ENCODE measurements at regions not wholly inside any gene's neighbourhood (a gene's known extent, or its start where the extent isn't known, plus 50 kb on each side); places are given as distances from the start of the nearest gene placed in this dataset.
"Not testable (repeated sequence)": the region's sequence is repeated elsewhere in the genome, so short reads cannot be mapped to it uniquely, and the experiment has no call there.

GRCh38 chr1:232441036-232441411 is 188.9 kb downstream of the SIPA1L2 start:
- DNase-seq: no peak

GRCh38 chr1:232440325-232441035 is 189.5 kb downstream of the SIPA1L2 start:
- DNase-seq: no peak

DNA sequence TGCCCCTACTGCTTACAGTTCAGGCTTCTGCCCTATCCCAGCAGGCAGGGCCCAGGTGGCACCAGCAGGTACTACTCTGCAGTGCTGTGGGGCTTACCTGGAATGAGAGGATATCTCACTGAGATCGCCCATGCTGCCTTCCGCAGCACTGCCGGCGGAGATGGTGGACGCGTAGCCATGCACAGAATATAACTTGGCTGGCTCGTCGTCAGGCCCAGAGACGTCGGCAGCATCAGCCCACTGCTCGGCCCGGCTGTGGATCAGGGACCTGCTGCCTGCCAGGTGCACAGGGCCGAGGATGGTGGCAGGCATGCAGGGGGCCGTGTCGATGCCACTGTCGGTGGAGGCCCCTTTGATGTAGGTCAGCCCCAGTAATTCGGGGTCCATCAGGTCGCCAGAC is 190.9 kb downstream of the SIPA1L2 start:
- DNase-seq: no peak

- no peak for DNase-seq
Observed at GRCh38 chr1:232438476-232438875, 191.5 kb downstream of the SIPA1L2 start.

- DNase-seq: no peak
Observed at GRCh38 chr1:232437510-232437909, 192.4 kb downstream of the SIPA1L2 start.

- DNase-seq: no peak
Observed at GRCh38 chr1:232435729-232436128, 194.2 kb downstream of the SIPA1L2 start.

GRCh38 chr1:232432313-232432712 is 197.6 kb downstream of the SIPA1L2 start:
- DNase-seq: no peak

DNA sequence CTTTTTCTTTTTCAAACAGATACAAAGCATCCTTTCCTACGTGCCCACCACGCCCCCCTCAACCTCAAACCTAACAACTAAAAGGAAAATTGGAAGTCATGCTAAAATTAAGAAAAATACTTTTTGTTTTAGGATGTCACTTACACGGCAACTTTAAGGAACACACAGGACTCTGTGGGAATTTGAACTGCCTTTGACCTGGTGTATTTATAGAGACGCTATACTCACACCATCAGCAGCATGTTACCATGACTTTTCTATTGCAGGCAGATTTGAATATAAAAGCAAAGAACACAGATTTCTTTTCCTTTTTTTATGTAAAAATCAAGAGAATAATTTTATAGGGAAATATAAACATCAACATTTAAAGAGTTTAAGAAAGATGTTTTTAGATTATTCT is 198.2 kb downstream of the SIPA1L2 start:
- no peak for DNase-seq

DNA sequence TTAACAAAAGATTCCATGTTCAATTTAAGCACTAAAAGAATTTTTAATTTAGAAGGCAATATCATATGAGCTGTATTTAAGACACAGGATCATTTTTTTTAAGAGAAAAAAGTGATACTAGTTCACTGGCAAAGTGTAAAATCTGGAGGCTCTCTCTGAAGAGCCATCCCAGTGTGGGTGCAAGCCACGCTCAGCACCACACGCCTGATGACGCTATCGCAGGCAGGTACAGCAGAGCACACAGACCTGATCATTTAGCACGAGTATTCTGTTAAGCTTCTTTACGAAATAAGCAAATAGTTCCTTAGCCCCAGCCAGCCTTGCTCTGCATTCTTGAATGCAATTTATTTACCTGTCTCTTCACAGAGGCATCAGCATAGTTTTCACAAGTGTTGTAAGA is 198.6 kb downstream of the SIPA1L2 start:
- DNase-seq: no peak

- DNase-seq: no peak
Observed at GRCh38 chr1:232430467-232430866, 199.5 kb downstream of the SIPA1L2 start.

- DNase-seq: no peak
Observed at GRCh38 chr1:232428786-232429530, 201.0 kb downstream of the SIPA1L2 start.

- DNase-seq: no peak
Observed at GRCh38 chr1:232428036-232428645, 201.8 kb downstream of the SIPA1L2 start.

DNA sequence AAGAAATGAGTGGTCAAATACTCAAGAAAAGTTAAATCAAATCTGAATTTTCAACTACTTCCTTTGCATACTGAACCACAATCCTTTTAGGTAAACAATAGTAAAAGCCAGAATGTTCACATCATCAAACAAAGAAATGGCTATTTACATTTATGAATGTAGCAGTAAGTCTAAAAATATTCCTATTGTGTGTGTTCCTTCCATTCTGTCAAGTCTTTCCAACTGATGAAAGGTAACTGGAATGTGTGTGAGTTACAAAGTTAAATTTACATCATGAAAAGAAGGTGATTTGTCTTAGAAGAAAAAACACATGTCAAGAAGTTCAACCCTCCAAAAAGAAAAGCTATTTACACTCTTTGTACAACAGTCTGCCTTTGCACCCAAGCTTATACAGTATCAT is 203.1 kb downstream of the SIPA1L2 start:
- DNase-seq: no peak

GRCh38 chr1:232425421-232425820 is 204.5 kb downstream of the SIPA1L2 start:
- no peak for DNase-seq

GRCh38 chr1:232423591-232423990 is 206.3 kb downstream of the SIPA1L2 start:
- no peak for DNase-seq

- DNase-seq: no peak
Observed at GRCh38 chr1:232422898-232423297, 207.0 kb downstream of the SIPA1L2 start.

DNA sequence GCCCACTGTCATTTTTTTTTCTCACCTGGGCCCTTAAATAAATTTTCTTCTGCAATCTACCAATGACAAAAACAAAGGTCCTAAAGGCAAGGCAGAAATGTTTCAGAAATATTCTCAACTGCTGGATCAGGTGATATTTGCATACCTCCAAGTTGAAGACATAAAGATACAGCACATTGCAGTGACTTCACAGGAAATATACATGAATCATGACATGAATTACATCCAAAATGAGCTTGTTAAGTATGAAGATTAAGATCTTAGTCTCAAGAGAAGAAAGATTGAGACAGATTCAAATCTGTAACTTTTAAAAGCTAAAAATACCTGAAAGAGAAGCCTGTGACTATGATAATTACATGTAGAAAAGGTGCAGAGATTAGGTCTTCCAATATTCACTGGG is 207.8 kb downstream of the SIPA1L2 start:
- DNase-seq: no peak

- no peak for DNase-seq
Observed at GRCh38 chr1:232421143-232421796, 208.7 kb downstream of the SIPA1L2 start.

GRCh38 chr1:232417636-232418248 is 212.2 kb downstream of the SIPA1L2 start:
- no peak for DNase-seq

DNA sequence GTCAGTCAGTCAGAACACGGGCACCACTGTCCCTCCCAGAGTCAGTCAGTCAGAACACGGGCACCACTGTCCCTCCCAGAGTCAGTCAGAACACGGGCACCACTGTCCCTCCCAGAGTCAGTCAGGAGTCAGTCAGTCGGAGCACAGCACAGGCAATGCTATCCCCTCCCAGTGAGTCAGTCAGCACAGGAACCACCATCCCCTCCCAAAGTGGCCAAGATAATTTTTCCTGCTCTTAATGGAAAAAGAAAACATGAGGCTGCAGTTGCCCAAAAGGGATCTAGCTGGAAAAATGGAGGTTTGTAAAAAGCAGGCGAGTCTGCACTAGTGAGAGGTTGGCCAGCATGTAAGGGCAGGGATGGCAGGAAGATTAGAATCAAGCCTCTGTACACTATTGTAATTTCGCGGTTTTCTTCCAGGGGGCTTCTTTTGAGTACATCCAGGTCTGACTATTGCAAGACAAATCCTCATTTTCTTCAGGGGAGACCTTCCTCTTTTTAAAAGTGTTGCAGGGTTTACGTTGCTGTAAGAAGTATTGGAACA is 213.8 kb downstream of the SIPA1L2 start:
- DNase-seq: no peak

DNA sequence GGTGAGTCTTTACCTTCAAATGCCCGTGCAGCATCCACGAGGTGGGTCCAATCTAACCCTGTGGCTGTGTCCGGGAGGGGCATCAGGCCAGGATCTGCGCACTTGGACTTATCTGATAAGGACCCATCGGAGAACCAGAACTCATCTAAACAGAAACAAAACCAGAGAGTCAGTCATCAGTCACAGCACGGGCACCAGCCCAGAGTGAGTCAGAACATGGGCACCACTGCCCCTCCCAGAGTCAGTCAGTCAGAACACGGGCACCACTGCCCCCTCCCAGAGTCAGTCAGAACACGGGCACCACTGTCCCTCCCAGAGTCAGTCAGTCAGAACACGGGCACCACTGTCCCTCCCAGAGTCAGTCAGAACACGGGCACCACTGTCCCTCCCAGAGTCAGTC is 214.5 kb downstream of the SIPA1L2 start:
- DNase-seq: not testable (repeated sequence)

- DNase-seq: no peak
Observed at GRCh38 chr1:232414100-232414499, 215.8 kb downstream of the SIPA1L2 start.

- DNase-seq: no peak
Observed at GRCh38 chr1:232413674-232414073, 216.3 kb downstream of the SIPA1L2 start.

All from stimulated activated naive CD4-positive, alpha-beta T cell (primary cell).